ENCODE measurements at regions not wholly inside any gene's neighbourhood (a gene's known extent, or its start where the extent isn't known, plus 50 kb on each side); places are given as distances from the start of the nearest gene placed in this dataset.

- no peak overlapping the region for H3K4me2 ChIP-seq (ENCODE audit: low read length)
- no peaks in the 10 kb centered on the region for H4K20me1 ChIP-seq (ENCODE audit: insufficient read depth, low read length)
- peaks cover 18% of the 10 kb centered on the region for H3K4me1 ChIP-seq (ENCODE audit: insufficient read depth, low read length)
- no peak for TF ChIP-seq EZH2 (IDR thresholded peaks at IDR 0.05; ENCODE audit: insufficient read depth, low read length)
- no peak overlapping the region for H2AFZ ChIP-seq (ENCODE audit: low read depth, low read length)
- FAIRE-seq (no peak), DNase-seq (ENCODE audit: low read depth) (no peak)
- no peaks in the 10 kb centered on the region for H3K36me3 Mint-ChIP-seq (ENCODE audit: low read depth, unreplicated experiment)
- H3K36me3 ChIP-seq (ENCODE audit: insufficient read depth, low read length) = no peaks in the 10 kb centered on the region
- peaks cover 6% of the 10 kb centered on the region for H3K27me3 Mint-ChIP-seq (ENCODE audit: low read depth, unreplicated experiment)
- H3K9me3 ChIP-seq (ENCODE audit: insufficient read depth, low read depth, low read length) = no peaks in the 10 kb centered on the region
- no peak overlapping the region for H3K4me3 Mint-ChIP-seq (ENCODE audit: unreplicated experiment)
- H3K4me1 Mint-ChIP-seq (ENCODE audit: low read depth, unreplicated experiment) = peaks cover 6% of the 10 kb centered on the region
- H3K9ac ChIP-seq (ENCODE audit: low read length) = no peak overlapping the region
- H3K79me2 ChIP-seq (ENCODE audit: insufficient read depth, low read length) = no peaks in the 10 kb centered on the region
- no peaks in the 10 kb centered on the region for H3K27me3 ChIP-seq (ENCODE audit: insufficient read depth, low read length)
- H3K27ac Mint-ChIP-seq (ENCODE audit: unreplicated experiment) = no peak overlapping the region
- H3K27ac ChIP-seq (ENCODE audit: low read depth, low read length) = no peak overlapping the region
- no peak overlapping the region for H3K4me3 ChIP-seq (ENCODE audit: insufficient read depth, low read depth, low read length)
- H3K9me3 Mint-ChIP-seq (ENCODE audit: unreplicated experiment) = no peaks in the 10 kb centered on the region
Observed at GRCh38 chr12:69099201-69099837, 140.1 kb upstream of the CPSF6 start.

GRCh38 chr12:69101505-69101904, 137.9 kb upstream of the CPSF6 start:
- H4K20me1 ChIP-seq (ENCODE audit: insufficient read depth, low read length) = no peaks in the 10 kb centered on the region
- Mint-ChIP-seq H3K27ac (ENCODE audit: unreplicated experiment) (no peak overlapping the region), H3K27me3 (ENCODE audit: low read depth, unreplicated experiment) (peaks cover 6% of the 10 kb centered on the region), H3K4me3 (ENCODE audit: unreplicated experiment) (no peak overlapping the region), H3K9me3 (ENCODE audit: unreplicated experiment) (no peaks in the 10 kb centered on the region), H3K36me3 (ENCODE audit: low read depth, unreplicated experiment) (no peaks in the 10 kb centered on the region), H3K4me1 (ENCODE audit: low read depth, unreplicated experiment) (peaks cover 10% of the 10 kb centered on the region)
- DNase-seq (ENCODE audit: low read depth) = no peak
- H3K27ac ChIP-seq (ENCODE audit: low read depth, low read length) = no peak overlapping the region
- no peak overlapping the region for H3K4me2 ChIP-seq (ENCODE audit: low read length)
- no peaks in the 10 kb centered on the region for H3K27me3 ChIP-seq (ENCODE audit: insufficient read depth, low read length)
- no peak for TF ChIP-seq EZH2 (IDR thresholded peaks at IDR 0.05; ENCODE audit: insufficient read depth, low read length)
- TF ChIP-seq, protein P1, sequence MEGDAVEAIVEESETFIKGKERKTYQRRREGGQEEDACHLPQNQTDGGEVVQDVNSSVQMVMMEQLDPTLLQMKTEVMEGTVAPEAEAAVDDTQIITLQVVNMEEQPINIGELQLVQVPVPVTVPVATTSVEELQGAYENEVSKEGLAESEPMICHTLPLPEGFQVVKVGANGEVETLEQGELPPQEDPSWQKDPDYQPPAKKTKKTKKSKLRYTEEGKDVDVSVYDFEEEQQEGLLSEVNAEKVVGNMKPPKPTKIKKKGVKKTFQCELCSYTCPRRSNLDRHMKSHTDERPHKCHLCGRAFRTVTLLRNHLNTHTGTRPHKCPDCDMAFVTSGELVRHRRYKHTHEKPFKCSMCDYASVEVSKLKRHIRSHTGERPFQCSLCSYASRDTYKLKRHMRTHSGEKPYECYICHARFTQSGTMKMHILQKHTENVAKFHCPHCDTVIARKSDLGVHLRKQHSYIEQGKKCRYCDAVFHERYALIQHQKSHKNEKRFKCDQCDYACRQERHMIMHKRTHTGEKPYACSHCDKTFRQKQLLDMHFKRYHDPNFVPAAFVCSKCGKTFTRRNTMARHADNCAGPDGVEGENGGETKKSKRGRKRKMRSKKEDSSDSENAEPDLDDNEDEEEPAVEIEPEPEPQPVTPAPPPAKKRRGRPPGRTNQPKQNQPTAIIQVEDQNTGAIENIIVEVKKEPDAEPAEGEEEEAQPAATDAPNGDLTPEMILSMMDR (IDR thresholded peaks at IDR 0.05; ENCODE audit: insufficient read depth, low read depth, low read length) = no peak
- H3K9me3 ChIP-seq (ENCODE audit: insufficient read depth, low read depth, low read length) = no peaks in the 10 kb centered on the region
- H3K36me3 ChIP-seq (ENCODE audit: insufficient read depth, low read length) = no peaks in the 10 kb centered on the region
- no peak overlapping the region for H3K4me3 ChIP-seq (ENCODE audit: insufficient read depth, low read depth, low read length)
- H2AFZ ChIP-seq (ENCODE audit: low read depth, low read length) = no peak overlapping the region
- no peak for FAIRE-seq
- peaks cover 15% of the 10 kb centered on the region for H3K4me1 ChIP-seq (ENCODE audit: insufficient read depth, low read length)
- H3K79me2 ChIP-seq (ENCODE audit: insufficient read depth, low read length) = no peaks in the 10 kb centered on the region
- H3K9ac ChIP-seq (ENCODE audit: low read length) = no peak overlapping the region

DNA sequence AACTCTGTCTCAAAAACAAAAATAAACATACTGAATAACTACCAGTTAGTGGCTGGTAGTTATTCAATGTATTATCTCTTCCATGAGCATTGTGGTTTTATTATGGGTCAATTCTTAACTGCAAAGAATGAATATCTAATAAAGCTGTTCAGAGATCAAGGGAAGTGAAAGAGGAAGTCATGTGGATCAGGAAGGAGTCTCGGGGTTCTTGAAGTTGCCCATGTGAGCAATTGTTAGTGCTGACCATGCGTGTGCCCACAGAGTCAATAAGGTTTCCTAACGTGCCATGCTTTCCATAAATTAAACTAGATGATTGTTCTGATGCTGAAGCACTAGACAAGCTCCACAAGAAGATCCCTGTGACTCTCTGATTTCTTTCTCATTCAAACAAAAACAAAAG, 136.5 kb upstream of the CPSF6 start:
- TF ChIP-seq, protein P1 (IDR thresholded peaks at IDR 0.05; ENCODE audit: insufficient read depth, low read depth, low read length) = no peak
- no peak for TF ChIP-seq EZH2 (IDR thresholded peaks at IDR 0.05; ENCODE audit: insufficient read depth, low read length)
- Mint-ChIP-seq H3K4me1 (ENCODE audit: low read depth, unreplicated experiment) (peaks cover 11% of the 10 kb centered on the region), H3K36me3 (ENCODE audit: low read depth, unreplicated experiment) (no peaks in the 10 kb centered on the region), H3K27ac (ENCODE audit: unreplicated experiment) (no peak overlapping the region), H3K9me3 (ENCODE audit: unreplicated experiment) (no peaks in the 10 kb centered on the region), H3K4me3 (ENCODE audit: unreplicated experiment) (no peak overlapping the region), H3K27me3 (ENCODE audit: low read depth, unreplicated experiment) (peaks cover 6% of the 10 kb centered on the region)
- Histone ChIP-seq H3K4me2 (ENCODE audit: low read length) (no peak overlapping the region), H3K36me3 (ENCODE audit: insufficient read depth, low read length) (no peaks in the 10 kb centered on the region), H3K27me3 (ENCODE audit: insufficient read depth, low read length) (no peaks in the 10 kb centered on the region), H4K20me1 (ENCODE audit: insufficient read depth, low read length) (no peaks in the 10 kb centered on the region), H3K4me1 (ENCODE audit: insufficient read depth, low read length) (peaks cover 3% of the 10 kb centered on the region), H3K4me3 (ENCODE audit: insufficient read depth, low read depth, low read length) (no peak overlapping the region), H2AFZ (ENCODE audit: low read depth, low read length) (no peak overlapping the region), H3K79me2 (ENCODE audit: insufficient read depth, low read length) (no peaks in the 10 kb centered on the region), H3K9me3 (ENCODE audit: insufficient read depth, low read depth, low read length) (no peaks in the 10 kb centered on the region), H3K27ac (ENCODE audit: low read depth, low read length) (no peak overlapping the region), H3K9ac (ENCODE audit: low read length) (no peak overlapping the region)
- no peak for DNase-seq (ENCODE audit: low read depth)
- FAIRE-seq = no peak
